ENCODE measurements at regions not wholly inside any gene's neighbourhood (a gene's known extent, or its start where the extent isn't known, plus 50 kb on each side); places are given as distances from the start of the nearest gene placed in this dataset.

DNA sequence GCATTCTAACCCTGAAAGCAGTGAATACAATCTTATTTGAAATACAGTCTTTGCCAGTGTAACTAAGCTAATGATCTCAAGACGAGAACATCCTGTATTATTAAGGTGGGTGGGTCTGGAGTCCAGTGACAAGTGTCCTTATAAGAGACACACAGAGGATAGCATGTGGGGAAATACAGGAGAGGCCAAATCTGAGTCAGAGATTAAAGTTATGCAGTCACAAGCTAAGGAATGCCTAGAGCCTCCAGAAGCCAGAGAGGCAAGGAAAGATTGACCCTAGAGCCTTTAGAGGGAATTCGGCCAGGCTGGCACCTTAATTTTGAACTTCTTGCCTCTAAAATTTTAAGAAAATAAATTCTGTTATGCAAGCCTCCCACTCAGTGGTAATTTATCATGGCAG lies 87.5 kb upstream of the HGF start:
- Histone ChIP-seq H2AFZ (ENCODE audit: insufficient read depth, low read depth, low read length, poor library complexity, severe bottlenecking) (no peak overlapping the region), H3K4me3 (replicated peaks in 1 of 3; ENCODE audit: low read depth in 2 of 3, low read length in 3 of 3) (no peak overlapping the region)

GRCh38 chr7:81854518-81854917 lies 84.7 kb upstream of the HGF start:
- Mint-ChIP-seq H3K27ac (no peak overlapping the region), H3K9me3 (peaks cover 0 to 5% (median 4%) of the 10 kb centered on the region in 7 donors), H3K27me3 (ENCODE audit: low read depth in 3 of 3) (no peaks in the 10 kb centered on the region), H3K36me3 (no peaks in the 10 kb centered on the region), H3K4me1 (peaks cover 3% of the 10 kb centered on the region), H3K4me3 (no peak overlapping the region)
- H3K4me2 ChIP-seq (replicated peaks; ENCODE audit: extremely low read depth, low read length, poor library complexity, severe bottlenecking): no peak overlapping the region
- no peaks in the 10 kb centered on the region for H4K20me1 ChIP-seq (ENCODE audit: insufficient read depth, low read length)
- no CpG with 5 or more reads among the region's 2 CpGs for WGBS (ENCODE audit: insufficient coverage)
- no peak overlapping the region for H3K9ac ChIP-seq (ENCODE audit: insufficient read depth, low read length, poor library complexity, severe bottlenecking)
- H3K27ac ChIP-seq (ENCODE audit: low read depth in 1 of 2, low read length in 2 of 2): no peak overlapping the region
- H2AFZ ChIP-seq (ENCODE audit: insufficient read depth, low read depth, low read length, poor library complexity, severe bottlenecking): no peak overlapping the region
- no peaks in the 10 kb centered on the region for H3K27me3 ChIP-seq (ENCODE audit: control insufficient read depth in 2 of 2, insufficient read depth in 2 of 2, low read length in 2 of 2)
- no peak for DNase-seq
- no peaks in the 10 kb centered on the region for H3K36me3 ChIP-seq (replicated peaks in 1 of 2; ENCODE audit: control insufficient read depth in 1 of 2, insufficient read depth in 2 of 2, low read length in 2 of 2)
- H3K4me1 ChIP-seq (ENCODE audit: control insufficient read depth in 1 of 2, insufficient read depth in 2 of 2, low read length in 2 of 2): no peaks in the 10 kb centered on the region
- H3K4me3 ChIP-seq (replicated peaks in 1 of 3; ENCODE audit: low read depth in 2 of 3, low read length in 3 of 3): no peak overlapping the region
- TF ChIP-seq, protein P1, sequence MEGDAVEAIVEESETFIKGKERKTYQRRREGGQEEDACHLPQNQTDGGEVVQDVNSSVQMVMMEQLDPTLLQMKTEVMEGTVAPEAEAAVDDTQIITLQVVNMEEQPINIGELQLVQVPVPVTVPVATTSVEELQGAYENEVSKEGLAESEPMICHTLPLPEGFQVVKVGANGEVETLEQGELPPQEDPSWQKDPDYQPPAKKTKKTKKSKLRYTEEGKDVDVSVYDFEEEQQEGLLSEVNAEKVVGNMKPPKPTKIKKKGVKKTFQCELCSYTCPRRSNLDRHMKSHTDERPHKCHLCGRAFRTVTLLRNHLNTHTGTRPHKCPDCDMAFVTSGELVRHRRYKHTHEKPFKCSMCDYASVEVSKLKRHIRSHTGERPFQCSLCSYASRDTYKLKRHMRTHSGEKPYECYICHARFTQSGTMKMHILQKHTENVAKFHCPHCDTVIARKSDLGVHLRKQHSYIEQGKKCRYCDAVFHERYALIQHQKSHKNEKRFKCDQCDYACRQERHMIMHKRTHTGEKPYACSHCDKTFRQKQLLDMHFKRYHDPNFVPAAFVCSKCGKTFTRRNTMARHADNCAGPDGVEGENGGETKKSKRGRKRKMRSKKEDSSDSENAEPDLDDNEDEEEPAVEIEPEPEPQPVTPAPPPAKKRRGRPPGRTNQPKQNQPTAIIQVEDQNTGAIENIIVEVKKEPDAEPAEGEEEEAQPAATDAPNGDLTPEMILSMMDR (IDR thresholded peaks at IDR 0.05): no peak
- H3K9me3 ChIP-seq (replicated peaks in 1 of 2; ENCODE audit: control insufficient read depth in 1 of 2, insufficient read depth in 1 of 2, low read length in 2 of 2): no peaks in the 10 kb centered on the region
- H3K79me2 ChIP-seq (ENCODE audit: insufficient read depth, low read length): no peaks in the 10 kb centered on the region
- intact Hi-C loops (cut with micrococcal nuclease): no loop called here

More for the DNA sequence above, 87.5 kb upstream of the HGF start:
- Mint-ChIP-seq H3K27me3 (ENCODE audit: low read depth in 3 of 3) (no peaks in the 10 kb centered on the region), H3K9me3 (peaks cover 0 to 7% (median 6%) of the 10 kb centered on the region in 7 donors), H3K4me1 (no peaks in the 10 kb centered on the region), H3K27ac (no peak overlapping the region), H3K4me3 (no peak overlapping the region), H3K36me3 (no peaks in the 10 kb centered on the region)
- H3K4me2 ChIP-seq (replicated peaks; ENCODE audit: extremely low read depth, low read length, poor library complexity, severe bottlenecking): no peak overlapping the region
- no peak overlapping the region for H3K9ac ChIP-seq (ENCODE audit: insufficient read depth, low read length, poor library complexity, severe bottlenecking)
- H4K20me1 ChIP-seq (ENCODE audit: insufficient read depth, low read length): no peaks in the 10 kb centered on the region
- TF ChIP-seq, protein P1 (IDR thresholded peaks at IDR 0.05): no peak
- no peaks in the 10 kb centered on the region for H3K36me3 ChIP-seq (replicated peaks in 1 of 2; ENCODE audit: control insufficient read depth in 1 of 2, insufficient read depth in 2 of 2, low read length in 2 of 2)
- no peaks in the 10 kb centered on the region for H3K9me3 ChIP-seq (replicated peaks in 1 of 2; ENCODE audit: control insufficient read depth in 1 of 2, insufficient read depth in 1 of 2, low read length in 2 of 2)
- DNase-seq: no peak
- no peaks in the 10 kb centered on the region for H3K27me3 ChIP-seq (ENCODE audit: control insufficient read depth in 2 of 2, insufficient read depth in 2 of 2, low read length in 2 of 2)
- intact Hi-C loops (cut with micrococcal nuclease): no loop called here
- 100% methylated on average over 1 of the region's 2 CpGs for WGBS (ENCODE audit: insufficient coverage)
- H3K4me1 ChIP-seq (ENCODE audit: control insufficient read depth in 1 of 2, insufficient read depth in 2 of 2, low read length in 2 of 2): no peaks in the 10 kb centered on the region
- H3K27ac ChIP-seq (ENCODE audit: low read depth in 1 of 2, low read length in 2 of 2): no peak overlapping the region
- H3K79me2 ChIP-seq (ENCODE audit: insufficient read depth, low read length): no peaks in the 10 kb centered on the region
